Upper lobe of left lung (tissue), 4 donors: ENCODE measurements at regions not wholly inside any gene's neighbourhood (a gene's known extent, or its start where the extent isn't known, plus 50 kb on each side); places are given as distances from the start of the nearest gene placed in this dataset.

Experiments used
- CTCF ChIP-seq, 6 experiments: fragments of 450-650 bp in 4 of 6; fragments of 200-600 bp in 2 of 6; sonication (generic) in 2 of 6; IDR thresholded peaks; one replicate each; pipeline ENCODE4 v1.5.1; 2016 to 2019; ENCODE audit warnings: antibody characterized with exemption in 6 of 6
- EP300 ChIP-seq, 4 donors: sonication (generic); formaldehyde crosslinking; IDR thresholded peaks; one replicate each; pipeline ENCODE4 v1.5.1; 2017; ENCODE audit warnings: antibody characterized with exemption in 4 of 4, control low read depth in 2 of 4
- POLR2A ChIP-seq, 4 donors: fragments of 450-650 bp; IDR thresholded peaks; one replicate each; pipeline ENCODE4 v1.5.1; 2016 to 2017; ENCODE audit warnings: antibody characterized with exemption in 4 of 4, mild to moderate bottlenecking in 2 of 4

GRCh38 chr7:138238734-138239659 lies 162.7 kb downstream of the AKR1D1 start:
- TF ChIP-seq CTCF (IDR thresholded peaks at IDR 0.05) (no peak), POLR2A (IDR thresholded peaks at IDR 0.05) (no peak), EP300 (IDR thresholded peaks at IDR 0.05) (no peak)
